ENCODE measurements at regions not wholly inside any gene's neighbourhood (a gene's known extent, or its start where the extent isn't known, plus 50 kb on each side); places are given as distances from the start of the nearest gene placed in this dataset.

DNA sequence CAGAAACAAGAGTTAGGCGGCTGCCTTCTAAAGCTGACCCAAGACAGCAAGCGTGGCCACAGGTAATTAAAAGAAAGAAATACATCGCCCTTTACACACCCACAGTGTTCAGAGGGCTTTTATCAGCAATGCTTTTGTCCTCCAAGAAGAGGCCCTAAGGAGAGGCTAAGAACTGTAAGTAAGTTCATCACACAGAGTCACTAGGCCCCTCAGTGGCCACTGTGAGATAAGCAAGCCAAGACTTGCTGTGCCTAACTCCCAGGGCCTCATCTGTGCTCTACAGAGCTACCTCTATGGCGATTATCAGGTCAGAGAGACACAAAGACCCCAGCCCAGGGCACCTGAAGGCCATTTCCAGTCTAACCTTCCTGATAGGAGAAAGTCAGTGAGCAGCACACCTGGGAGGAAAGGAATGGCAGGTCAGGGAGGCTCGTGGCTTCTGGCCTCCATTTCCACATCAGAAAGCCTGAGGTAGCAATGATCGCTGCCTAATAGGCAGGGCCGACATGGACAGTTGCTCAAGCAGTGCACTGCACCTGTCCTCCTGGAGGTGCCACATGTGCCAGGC is 545.2 kb upstream of the CDH11 start:
- peak; percentile 45 for DNase-seq (ENCODE audit: low read depth)
- H3K4me3 ChIP-seq (ENCODE audit: control insufficient read depth, low read depth, low read length): no peak overlapping the region
- TF ChIP-seq CTCF (conservative IDR thresholded peaks at IDR 0.05; ENCODE audit: control insufficient read depth, insufficient read depth, low read depth, low read length): peak; percentile 27

GRCh38 chr16:65666132-65666941 is 544.5 kb upstream of the CDH11 start:
- no peak for TF ChIP-seq CTCF (conservative IDR thresholded peaks at IDR 0.05; ENCODE audit: control insufficient read depth, insufficient read depth, low read depth, low read length)

DNA sequence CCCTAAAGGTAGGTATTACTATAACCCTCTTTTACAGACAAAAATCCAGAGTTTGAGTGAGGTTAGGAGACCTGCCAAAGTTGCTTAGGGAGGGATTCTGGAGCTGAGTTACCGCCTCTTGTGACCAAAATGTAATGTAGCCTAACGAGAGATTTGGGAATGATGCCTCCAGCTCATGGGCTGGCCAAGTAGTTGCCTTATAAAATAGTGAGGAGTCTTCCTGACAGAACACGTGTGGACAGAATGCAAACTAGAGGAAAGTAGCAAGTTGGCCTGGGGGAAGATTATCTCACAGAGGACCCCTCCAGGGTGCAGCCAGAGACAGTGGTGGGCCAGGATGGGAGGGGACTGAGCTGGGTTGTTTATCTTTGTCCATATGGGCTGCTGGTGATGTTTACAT is 543.7 kb upstream of the CDH11 start:
- H3K4me3 ChIP-seq (ENCODE audit: control insufficient read depth, low read depth, low read length): no peak overlapping the region
- no peak for DNase-seq (ENCODE audit: low read depth)
- TF ChIP-seq CTCF (conservative IDR thresholded peaks at IDR 0.05; ENCODE audit: control insufficient read depth, insufficient read depth, low read depth, low read length): no peak

More at GRCh38 chr16:65666132-65666941, 544.5 kb upstream of the CDH11 start:
- no peak for DNase-seq (ENCODE audit: low read depth)
- no peak overlapping the region for H3K4me3 ChIP-seq (ENCODE audit: control insufficient read depth, low read depth, low read length)

DNA sequence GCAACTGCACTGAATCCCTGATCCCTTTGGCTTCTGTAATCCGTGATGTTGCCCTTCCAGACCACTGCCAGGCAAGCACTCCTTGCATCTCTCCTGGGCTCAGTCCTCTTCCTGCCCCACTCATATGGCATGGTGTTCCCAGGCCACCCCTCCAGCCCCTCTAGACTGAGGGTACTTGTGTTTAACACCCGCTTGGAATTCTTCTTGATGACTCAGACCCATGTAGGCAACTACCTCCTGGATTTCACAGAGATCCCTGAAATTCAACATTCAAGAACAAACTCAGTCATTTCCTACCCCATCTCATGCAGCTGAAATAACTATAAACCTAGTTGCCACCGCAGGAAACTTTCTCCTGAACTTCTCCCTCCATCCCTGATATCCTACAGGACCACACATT is 541.9 kb upstream of the CDH11 start:
- TF ChIP-seq CTCF (conservative IDR thresholded peaks at IDR 0.05; ENCODE audit: control insufficient read depth, insufficient read depth, low read depth, low read length): no peak
- H3K4me3 ChIP-seq (ENCODE audit: control insufficient read depth, low read depth, low read length): no peak overlapping the region
- DNase-seq (ENCODE audit: low read depth): no peak

- DNase-seq (ENCODE audit: low read depth): no peak
- TF ChIP-seq CTCF (conservative IDR thresholded peaks at IDR 0.05; ENCODE audit: control insufficient read depth, insufficient read depth, low read depth, low read length): no peak
- H3K4me3 ChIP-seq (ENCODE audit: control insufficient read depth, low read depth, low read length): no peak overlapping the region
Measured at GRCh38 chr16:65662256-65662655, 540.4 kb upstream of the CDH11 start.

DNA sequence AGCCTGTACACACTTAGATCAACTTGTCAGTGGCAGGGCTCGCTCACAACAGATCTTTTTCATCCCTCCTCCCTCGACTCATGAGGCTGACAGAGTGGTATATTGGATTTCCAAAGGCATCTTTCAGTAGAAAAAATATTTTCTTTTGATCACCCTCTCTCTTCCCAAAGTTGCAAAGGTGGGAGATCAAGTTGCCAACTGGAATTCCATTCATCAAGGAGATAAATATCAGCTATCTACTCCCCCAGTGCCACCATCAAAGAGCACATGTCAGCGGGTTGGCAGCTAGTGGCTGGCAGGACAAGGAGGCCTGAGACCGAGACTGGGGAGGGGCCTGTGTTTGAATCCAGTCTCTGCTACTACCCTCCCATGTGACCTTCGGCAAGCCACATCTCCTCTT is 539.7 kb upstream of the CDH11 start:
- TF ChIP-seq CTCF (conservative IDR thresholded peaks at IDR 0.05; ENCODE audit: control insufficient read depth, insufficient read depth, low read depth, low read length): no peak
- H3K4me3 ChIP-seq (ENCODE audit: control insufficient read depth, low read depth, low read length): no peak overlapping the region
- no peak for DNase-seq (ENCODE audit: low read depth)

Measured in fibroblast of mammary gland (primary cell).